ENCODE measurements at regions not wholly inside any gene's neighbourhood (a gene's known extent, or its start where the extent isn't known, plus 50 kb on each side); places are given as distances from the start of the nearest gene placed in this dataset.

- TF ChIP-seq CTCF (IDR thresholded peaks at IDR 0.05) (no peak), POLR2A (IDR thresholded peaks at IDR 0.05) (no peak)
Observed at GRCh38 chr5:38686658-38687057, 130.2 kb upstream of the LIFR start.
